GM18909 (cell line): ENCODE measurements at regions not wholly inside any gene's neighbourhood (a gene's known extent, or its start where the extent isn't known, plus 50 kb on each side); places are given as distances from the start of the nearest gene placed in this dataset.
"Not testable (repeated sequence)": the region's sequence is repeated elsewhere in the genome, so short reads cannot be mapped to it uniquely, and the experiment has no call there.

Experiments used
- ATAC-seq: cut with Tn5 transposase; IDR thresholded peaks from one replicate; pipeline ENCODE4 v1.9.1; 2021; ENCODE audit warnings: mild to moderate bottlenecking; ENCODE audit not compliant: unreplicated experiment, poor library complexity

DNA sequence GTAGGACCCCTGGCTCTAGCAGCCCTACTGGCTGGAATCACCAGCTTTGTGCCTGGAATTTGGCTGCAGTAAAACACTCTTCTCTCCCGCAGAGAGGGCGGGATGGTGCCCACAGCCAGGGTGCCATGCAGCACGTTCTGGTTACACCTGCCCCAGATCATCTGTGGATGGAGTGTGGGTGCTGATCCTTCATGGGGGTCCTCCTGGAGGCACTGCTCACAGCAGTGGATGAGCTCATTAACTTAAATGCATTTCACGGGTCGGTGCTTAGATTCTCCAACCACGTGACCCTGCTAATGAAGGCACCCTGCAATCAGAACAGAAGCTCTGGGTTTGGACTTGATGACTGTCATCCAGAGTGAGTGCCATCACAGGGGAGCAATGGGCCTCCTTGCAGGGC is 138.6 kb upstream of the AFDN start:
- no peak for ATAC-seq

DNA sequence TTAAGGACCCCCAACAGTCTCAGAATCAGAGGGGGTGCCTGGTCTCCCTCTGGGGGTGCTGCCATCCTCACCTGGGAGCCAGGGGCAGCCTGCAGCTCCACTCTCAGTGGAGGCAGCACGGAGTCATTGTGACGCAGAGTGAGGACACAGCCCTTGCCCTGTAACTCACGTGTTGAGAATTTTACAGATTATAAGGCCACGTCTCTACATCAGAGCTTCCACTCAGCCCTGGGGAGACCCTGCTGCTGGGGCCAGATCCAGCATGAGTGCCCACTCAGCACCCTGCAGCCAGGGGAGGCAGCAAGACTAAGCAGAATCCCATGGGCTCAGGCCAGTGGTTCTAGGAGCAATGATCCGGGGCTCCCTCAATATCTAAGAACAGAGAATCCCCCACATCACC is 137.4 kb upstream of the AFDN start:
- ATAC-seq: no peak

DNA sequence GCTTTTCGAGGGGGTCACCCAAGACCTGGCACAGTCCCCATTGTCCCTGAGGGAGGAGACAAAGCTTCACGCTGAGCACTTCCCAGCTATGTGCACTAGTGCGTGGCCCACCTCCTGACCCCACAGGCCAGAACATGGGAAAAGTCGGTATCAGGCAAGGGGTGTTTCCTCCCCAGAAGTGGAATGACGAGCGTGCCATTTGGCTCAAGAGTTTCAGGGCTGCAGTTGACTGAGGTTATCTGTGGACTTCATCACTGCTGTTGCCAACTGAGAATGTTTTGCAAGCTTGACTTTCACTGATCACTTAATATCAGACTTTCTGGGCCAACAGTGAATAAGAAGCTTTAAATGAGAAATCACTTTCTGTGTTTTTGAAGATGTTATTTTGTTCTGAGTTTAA is 137.0 kb upstream of the AFDN start:
- ATAC-seq: no peak

DNA sequence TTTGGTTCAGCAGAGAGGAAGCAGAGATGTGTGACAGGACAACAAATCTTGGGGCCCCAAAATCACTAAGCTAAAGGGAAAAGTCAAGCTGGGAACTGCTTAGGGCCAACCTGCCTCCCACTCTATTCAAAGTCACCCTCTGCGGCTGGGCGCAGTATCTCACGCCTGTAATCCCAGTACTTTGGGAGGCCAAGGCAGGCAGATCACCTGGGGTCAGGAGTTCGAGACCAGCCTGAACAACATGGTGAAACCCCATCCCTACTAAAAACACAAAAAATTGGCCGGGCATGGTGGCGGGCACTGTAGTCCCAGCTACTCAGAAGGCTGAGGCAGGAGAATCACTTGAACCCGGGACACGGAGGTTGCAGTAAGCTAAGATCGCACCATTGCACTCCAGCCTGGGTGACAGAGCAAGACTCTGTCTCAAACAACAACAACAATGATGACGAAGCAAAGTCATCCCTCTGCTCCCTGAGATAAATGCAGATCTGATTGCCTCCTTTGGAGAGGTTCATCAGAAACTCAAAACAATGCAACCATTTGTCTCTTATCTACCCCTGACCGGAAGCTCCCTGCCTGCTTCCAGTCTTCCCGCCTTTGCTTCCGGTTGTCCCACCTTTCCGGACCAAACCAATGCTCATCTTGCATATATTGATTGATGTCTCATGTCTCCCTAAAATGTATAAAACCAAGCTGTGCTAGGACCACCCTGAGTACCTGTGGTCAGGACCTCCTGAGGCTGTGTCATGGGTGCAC is 136.4 kb upstream of the AFDN start:
- ATAC-seq: not testable (repeated sequence)

DNA sequence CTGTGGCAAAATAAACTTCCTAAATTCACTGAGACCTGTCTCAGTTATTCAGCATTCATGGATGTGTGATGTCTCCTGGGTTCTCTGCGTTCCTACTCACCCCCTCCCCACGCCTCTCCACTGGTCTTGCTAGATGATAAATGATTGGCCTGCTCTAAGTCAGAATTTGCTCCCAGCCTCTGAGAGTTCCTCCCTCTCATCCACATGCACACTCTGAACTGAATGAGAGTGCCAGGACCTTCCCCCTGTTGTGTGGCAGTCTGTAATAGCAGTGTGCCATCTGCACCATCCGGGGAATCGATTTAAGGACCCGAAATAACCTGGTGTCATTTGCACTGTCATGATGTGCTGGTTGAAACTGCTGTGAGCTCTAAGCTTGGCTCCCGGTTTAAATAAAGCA is 135.8 kb upstream of the AFDN start:
- no peak for ATAC-seq

DNA sequence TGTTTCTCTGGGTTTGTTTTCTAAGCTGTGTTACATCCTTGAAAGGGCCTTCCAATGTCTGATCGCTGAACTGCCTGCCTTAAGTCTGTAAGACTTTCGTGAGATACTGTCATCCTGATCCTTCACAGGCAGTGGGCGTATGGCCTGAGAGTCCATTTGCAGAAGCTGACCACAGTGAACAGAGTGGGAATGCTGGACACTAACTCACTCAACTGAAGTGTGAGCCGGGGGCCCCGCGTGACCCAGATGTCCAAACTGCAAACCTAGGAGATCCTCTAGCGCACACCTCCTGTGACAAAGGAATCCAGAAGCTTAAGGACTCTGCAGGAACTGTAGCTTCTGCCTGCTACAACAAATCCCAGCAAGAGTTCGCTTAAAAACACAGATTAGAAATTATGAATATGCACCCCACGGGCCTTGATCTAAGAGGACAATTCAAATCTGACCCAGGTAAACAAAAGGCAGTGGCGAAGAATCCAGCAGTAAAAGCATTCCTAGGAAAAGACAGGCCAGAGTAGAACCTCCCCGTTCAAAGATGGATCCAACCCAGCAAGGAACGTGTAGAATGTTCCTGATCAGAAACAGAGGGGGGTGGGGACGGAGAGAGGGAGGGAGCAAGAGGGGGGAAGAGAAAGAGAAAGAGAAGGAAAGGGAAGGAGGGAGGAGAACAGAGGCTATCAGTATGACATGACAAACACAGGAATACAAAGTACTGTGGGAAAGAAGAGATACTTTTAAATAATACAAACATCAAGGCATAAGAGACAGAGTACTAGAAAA is 135.0 kb upstream of the AFDN start:
- no peak for ATAC-seq

DNA sequence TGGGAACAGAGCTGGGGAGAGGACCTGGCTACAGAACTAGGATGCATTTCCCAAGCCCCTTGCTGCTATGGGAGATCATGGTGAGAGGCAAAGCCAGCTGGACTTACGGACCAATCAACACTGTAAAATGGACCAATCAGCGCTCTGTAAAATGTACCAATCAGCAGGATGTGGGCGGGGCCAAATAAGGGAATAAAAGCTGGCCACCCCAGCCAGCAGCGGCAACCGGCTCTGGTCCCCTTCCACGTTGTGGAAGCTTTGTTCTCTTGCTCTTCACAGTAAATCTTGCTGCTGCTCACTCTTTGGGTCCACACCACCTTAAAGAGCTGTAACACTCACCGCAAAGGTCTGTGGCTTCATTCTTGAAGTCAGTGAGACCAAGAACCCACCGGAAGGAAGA is 133.2 kb upstream of the AFDN start:
- ATAC-seq: not testable (repeated sequence)

DNA sequence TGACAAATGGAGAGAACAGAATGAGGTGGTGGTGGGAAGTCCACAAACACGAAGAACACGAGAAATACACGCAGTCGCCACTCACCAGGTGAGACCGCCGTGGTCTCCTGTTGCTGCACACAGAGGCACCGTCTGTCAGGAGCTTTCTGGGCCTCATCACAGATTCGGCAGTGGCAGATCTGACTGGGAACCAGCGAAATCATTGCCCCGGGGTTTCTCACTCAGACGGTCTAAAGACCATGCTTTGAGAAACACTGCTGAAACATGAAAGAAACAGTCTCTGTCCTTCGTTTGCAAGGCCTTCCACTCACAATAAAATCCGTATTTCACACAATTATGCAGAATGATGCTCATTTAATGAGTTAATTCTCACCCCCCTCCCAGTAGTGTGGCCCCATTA is 130.9 kb upstream of the AFDN start:
- no peak for ATAC-seq

DNA sequence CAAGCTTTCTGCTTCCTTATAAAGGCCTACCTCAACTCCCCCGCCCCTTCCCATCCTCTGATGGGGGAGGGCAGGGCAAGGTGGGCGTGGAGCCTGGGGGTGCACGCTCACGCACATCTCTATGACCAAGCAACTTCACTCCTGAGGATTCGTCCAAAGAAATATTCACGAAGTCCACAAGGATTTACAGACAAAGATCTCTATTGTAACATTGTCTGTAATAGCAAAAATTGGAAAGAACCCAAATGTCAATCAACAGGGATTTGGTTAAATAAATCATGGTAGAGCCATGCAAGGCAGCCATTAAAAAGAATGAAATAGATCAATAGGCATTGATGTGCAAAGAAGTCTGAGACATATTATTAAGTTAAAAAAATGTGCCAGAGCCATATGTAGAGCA is 130.4 kb upstream of the AFDN start:
- ATAC-seq: no peak

DNA sequence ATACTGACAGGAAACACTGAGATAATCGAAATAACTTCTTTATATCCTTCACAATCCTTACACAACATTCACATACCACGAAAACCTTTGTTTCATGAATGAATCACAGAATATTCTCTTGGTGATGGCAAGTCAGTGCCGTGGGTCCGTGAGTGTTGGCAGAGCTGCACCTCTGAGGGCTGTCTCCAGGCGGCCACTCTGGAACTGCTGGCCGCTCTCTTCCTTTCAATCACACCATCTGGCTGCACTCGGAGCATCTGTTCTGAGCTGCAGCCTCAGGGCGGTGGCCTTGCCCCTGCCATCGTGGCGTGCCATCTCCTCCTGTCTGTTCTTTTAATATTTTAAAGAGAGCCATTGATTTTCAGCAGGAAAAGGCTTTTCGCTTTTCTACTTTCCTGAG is 129.4 kb upstream of the AFDN start:
- ATAC-seq: no peak

DNA sequence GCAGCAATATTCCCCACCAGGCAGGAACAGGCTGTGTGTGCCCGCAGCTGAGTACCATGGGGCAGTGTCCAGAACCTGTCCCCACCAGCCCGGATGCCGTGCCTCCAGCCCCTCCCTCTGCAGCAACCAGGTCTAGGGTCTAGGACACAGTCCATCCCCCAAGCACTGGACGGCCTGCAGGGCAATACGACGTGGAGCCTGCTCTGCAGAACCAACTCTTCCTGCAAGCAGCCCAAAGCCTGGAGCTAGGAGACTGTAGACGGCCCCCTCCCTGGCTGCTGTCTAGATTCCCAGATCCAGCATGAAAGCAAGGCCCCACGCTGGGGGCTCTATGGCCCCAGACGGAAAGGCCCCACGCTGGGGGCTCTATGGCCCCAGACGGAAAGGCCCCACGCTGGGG is 128.2 kb upstream of the AFDN start:
- no peak for ATAC-seq

DNA sequence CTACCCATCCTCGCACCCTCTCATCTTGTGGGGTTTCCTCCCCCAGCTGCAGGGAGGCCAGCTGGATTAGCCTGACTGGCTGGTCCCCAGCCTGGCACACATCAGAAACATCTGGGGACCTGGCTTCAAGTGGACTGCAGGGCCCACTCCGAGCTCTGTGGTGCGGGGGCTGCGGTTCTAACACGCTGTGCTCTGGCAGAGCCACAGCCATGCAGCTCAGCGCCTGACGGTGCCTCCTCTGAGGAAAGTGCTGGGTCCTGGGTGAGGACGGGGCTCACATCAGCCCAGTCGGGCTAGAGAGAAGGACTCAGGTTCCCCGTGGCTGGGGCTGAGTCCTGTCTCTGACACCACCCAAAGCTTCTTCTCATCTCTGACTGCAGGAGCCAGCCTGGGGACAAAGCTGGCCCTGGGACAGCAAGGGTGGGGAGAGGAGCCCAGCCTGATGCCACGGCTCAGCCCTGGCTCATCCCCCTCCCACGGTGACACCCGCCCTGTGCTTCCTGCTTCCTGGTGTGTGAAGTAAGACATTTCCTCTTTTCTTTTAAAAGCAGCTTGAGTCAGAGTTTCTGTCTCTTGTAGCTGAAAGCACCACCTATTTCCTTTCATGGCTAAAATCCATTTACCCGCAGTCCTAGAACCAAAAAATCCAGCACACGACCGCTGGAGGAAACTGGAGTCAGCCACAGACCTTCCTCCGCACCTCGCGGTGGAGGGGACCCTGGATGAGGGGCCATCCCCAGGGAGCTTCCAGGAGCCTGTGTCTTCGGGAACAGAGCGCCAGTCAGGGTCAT is 127.4 kb upstream of the AFDN start:
- peak; percentile 96 for ATAC-seq

DNA sequence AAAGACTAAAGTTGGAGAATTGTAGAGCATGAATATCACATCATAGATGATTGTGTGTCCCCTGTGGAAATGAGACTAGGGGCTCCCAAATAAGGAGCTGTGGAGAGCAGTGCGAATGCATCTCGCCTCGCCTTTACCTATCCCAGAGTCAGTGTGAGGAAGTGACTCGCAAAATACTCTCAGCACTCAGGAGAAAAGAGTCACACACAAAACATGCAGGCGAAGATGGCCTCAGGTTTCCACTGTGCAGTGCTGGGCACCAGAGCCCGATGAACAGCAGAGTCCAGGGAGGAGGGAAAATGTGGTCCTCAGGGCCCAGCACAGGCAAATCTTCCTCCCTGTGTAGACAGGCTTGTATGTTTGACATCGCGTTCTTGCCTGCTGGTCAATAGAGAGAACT is 126.5 kb upstream of the AFDN start:
- ATAC-seq: no peak

DNA sequence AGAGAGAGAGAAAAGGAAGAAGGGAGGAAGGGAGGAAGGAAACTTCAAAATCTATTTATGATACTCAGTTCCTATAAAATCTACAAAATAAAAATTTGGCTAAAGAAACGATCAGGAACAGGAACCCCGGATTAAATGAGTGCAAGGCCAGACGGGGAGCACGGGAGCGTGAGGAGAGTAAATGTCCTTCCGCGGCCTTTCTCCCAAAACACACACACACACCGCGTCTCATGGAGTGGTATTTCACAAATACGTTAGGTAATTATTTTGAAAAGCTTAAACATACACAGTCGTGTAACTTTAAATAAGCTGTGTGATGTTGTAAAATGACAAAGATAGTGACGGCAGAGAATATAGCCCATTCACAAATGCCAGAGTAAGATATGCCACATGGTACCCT is 125.7 kb upstream of the AFDN start:
- no peak for ATAC-seq

DNA sequence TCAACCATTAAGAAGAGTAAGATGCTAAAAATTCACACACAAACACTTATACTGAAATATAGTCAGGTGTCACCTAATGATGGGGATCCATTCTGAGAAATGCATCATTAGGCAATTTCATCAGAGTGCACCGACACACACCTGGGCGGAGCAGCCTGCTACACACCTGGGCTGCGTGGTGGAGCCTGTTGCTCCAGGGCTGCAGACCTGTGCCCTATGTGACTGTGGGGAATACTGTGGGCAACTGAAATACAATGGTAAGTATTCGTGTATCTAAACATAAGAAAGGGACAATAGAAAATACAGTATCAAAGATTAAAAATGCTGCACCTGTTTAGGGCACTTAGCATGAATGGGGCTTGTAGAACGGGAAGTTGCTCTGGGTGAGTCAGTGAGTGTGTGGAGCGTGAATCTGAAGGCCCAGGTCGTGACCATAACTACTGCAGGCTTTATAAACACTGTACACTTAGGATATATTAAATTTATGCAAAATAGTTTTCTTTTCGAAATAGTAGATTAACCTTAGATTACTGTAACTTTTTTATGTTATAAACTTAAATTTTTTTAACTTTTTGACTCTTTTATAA is 124.4 kb upstream of the AFDN start:
- no peak for ATAC-seq

DNA sequence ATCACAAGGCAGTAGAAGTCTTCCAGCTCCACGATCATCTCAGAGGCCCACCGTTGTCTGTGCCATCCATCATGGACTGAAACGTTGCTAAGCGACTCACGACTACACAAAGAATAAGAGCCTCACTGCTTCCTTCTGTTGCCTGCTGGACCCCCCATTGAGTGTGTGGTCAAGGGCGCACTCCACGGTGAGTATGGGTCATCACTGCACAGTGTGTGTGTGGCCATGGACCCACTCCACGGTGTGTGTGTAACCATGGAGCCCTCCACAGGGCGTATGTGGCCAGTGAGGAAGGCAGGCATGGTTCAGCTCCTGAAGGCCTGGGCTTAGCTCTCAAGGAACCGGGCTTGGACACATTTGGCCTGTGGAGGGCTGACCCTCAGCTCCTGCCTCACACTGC is 123.4 kb upstream of the AFDN start:
- no peak for ATAC-seq

DNA sequence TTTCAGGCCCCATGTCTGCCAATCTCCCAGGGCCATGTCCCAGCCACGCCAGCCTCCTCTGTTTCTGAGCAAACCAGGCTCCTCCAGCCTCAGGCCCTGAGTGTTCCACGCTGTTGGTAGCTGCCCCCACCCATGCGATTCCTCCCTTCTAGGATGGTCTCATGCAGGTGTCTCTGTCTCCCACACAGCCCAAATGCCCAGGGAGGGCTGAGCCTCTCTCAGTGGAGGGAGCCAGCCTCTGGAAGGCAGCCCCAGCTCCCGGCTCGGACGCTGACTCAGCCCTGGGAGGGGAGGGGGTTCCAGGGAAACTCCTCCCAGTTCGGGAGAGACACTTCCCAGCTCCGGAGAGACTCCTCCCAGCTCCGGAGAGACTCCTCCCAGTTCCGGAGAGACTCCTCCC is 122.9 kb upstream of the AFDN start:
- ATAC-seq: no peak

DNA sequence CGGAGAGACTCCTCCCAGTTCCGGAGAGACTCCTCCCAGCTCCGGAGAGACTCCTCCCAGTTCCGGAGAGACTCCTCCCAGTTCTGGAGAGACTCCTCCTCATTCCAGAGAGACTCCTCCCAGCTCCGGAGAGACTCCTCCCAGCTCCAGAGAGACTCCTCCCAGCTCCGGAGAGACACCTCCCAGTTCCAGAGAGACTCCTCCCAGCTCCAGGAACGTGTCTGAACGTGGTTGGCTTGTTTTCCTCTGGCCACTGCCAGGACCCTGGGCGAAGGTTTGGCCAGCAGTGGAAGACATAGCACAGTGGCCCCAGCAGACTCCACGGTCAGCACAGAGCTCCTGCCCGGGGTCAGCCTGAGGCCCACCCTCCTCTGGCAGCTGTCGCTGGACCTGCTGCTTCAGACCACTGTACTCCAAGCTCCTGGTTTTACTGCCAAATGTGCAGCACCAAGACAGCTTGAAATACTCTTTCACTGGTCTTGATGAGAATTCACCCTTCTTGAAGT is 122.3 kb upstream of the AFDN start:
- ATAC-seq: no peak

DNA sequence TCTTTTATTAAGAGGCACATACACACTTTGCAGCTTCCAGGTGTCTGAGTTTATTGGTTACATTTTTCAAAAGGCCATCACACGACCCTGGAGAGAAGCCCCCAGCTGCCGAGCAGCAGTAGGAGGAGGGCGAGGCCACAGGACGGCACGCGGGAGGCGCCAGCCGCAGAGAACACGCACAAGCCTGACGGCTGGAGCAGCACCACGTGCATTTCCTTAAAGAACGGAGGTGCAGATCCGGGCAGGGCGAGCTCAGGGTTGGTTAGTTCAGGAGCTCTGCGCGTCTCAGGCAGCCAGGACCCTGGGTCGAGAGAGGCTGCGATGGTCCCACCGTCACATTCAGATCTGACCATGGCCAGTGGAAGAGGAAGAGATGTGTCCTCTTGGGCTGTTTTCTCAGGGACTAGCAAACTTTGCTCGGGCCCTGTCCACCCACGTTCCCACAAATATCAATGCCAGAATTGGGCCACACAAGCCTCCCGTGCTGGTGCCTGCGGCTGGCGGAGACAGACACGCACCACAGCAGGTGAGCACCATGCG is 121.4 kb upstream of the AFDN start:
- ATAC-seq: no peak

DNA sequence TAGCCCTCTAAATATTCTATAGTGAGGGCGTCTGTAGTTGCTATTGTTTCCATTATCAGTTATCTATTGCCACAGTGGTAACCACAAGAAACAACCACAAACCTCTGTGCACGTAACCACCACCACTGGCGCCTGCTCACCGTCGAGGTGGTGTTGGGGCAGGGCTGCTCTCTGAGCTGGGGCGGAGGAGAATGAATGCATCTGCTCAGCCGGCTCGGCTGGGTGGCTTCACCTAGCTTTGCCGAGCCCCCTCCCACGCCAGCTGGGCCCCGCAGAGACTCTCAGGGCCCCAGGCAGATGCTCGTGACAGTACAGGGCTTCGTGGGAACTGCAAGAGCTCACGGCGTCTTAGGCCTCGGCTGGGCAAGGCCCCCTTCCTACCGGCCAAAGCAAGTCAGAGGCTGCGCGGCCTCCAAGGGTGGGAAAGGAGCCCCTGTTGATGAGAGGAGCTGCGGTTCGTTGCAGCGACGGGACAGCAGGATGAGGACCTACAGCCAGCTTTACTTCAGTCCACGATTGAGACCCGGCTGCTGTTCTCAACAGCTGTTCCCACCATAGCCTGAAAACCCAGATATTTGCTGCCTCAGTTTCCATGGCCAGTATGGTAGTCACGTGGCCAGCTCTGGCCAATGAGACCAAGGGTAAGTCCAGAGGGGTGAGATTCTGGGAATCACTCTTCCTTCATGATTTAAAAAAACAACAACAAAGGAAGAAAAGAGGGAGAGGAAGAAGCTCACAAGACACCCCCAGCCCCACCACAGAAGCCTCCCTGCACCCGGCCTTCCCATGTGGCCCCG is 120.2 kb upstream of the AFDN start:
- peak; percentile 99 for ATAC-seq
